ENCODE measurements at regions not wholly inside any gene's neighbourhood (a gene's known extent, or its start where the extent isn't known, plus 50 kb on each side); places are given as distances from the start of the nearest gene placed in this dataset.
"Not testable (repeated sequence)": the region's sequence is repeated elsewhere in the genome, so short reads cannot be mapped to it uniquely, and the experiment has no call there.

GRCh38 chr14:87632796-87633195, 360.2 kb downstream of the GALC start:
- no peak for DNase-seq (ENCODE audit: low read depth, low spot score)

DNA sequence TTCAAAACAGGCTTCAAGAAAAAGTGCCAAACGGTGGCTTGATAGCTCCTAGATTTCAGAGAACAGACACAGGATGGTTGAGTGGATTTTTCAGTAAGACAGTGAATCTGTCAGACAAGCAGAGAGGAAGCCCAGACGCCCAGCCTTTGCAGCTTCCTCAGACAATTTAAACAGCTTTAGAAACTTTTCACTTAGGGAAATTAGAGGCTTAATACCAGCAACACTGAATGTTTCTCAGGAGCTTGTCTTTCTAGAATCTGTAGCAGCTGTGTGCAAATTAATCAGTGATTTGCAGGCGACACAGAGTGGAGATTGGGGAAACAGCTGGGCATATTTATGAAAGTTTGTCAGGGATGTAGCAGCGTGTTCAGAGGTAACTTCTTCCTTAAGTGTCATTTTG, 362.1 kb downstream of the GALC start:
- no peak for DNase-seq (ENCODE audit: low read depth, low spot score)

- no peak for DNase-seq (ENCODE audit: low read depth, low spot score)
These were observed 363.2 kb downstream of the GALC start for GRCh38 chr14:87629788-87630187.

GRCh38 chr14:87628780-87629179, 364.2 kb downstream of the GALC start:
- DNase-seq (ENCODE audit: low read depth, low spot score), result peak; percentile 20

- peak; percentile 93 for DNase-seq (ENCODE audit: low read depth, low spot score)
These were observed 364.9 kb downstream of the GALC start for GRCh38 chr14:87628129-87628528.

DNA sequence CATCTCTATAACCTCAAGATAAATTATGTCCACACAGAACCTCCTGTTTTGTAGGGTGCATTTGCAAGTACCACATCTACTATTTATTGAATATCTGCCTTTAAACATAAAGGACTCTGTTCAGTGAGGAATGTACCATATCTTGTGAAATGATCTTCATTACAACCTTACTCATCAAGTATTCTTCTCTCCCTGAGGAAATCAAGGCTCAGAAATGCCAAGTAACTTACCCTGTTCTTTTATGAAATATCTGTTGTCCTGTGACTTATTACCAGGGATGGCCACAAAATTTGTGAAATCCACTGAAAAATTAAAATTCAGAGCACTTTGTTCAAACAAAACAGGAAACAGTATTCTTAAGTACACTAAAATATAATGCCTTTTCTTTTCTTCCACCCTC, 366.7 kb downstream of the GALC start:
- DNase-seq (ENCODE audit: low read depth, low spot score), result no peak

DNA sequence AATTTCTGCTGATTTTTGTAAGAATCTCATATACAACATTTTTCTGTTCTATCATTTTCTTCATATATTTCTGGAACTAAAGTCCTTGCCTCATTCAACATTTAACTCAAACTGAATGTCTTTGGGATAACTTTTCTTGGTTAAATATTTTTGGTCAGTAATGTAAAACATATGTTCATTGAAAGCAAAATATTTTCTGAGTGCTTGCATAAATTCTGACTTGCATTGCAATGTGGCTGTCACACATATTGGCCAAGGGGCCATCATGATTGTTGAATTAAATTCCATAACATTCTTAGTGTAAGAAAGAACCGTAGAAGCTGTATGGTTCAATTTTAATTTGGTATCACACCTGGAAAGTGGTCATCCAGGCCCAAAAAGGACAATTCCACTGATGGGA, 369.4 kb downstream of the GALC start:
- DNase-seq (ENCODE audit: low read depth, low spot score), result no peak

DNA sequence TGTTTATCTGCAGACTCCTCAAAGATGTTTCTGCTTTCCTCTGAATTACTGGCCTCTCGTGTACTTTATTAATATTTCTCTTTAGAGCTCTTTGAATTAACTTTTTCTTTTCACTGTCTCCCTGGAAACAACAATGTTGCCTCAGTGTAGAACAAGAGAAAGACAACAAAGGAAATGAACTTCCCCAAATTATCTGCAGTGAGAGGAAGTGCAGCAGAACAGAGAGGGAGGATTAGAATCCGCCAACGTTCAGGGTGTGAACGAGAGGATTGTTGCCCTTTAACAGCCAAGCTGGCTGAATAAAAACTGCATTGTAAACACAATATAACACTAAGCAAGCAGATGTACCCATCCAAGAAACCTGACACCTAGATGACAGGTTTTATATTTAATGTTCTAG, 375.9 kb downstream of the GALC start:
- DNase-seq (ENCODE audit: low read depth, low spot score), result no peak

DNA sequence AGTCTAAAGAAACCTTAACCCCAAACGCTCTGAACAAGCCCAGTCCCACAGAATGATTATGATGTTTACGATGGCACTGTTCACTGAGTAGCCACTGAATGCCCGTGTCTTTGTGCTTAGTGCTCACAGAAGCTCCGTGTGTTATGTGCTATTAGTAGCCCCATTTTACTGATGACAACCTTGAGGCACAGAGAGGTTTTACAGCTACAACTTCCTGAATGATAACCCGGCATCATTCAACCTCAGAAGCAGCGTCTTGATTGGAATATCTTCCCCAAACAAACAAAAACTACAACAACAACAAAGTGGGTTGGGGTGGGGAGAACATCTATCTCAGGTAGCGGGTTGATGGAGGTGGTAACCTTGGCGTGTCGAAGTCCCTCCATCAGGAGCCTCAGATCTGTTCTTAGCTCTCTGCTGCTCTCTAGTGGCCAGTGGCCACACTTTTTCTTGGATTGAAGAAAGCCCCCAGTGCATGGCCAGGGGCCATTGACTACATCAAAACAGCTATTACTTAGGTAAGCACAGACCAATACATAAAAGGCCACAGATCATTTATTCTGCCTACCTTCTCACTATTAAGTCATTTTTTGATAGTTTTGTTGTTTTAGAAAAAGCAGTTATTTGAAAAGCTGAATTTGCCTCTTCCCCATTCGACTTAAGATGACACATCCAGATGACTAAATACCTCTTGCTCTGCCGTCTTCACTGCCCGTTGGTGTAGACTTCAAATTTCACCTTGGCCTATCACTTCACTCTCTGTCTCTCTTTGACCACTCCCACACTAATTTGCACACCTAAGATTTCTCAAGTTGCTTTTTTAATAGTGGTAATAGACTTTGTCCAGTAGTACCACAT, 376.9 kb downstream of the GALC start:
- peak; percentile 66 for DNase-seq (ENCODE audit: low read depth, low spot score)

GRCh38 chr14:87615047-87615446, 377.9 kb downstream of the GALC start:
- DNase-seq (ENCODE audit: low read depth, low spot score), result no peak

DNA sequence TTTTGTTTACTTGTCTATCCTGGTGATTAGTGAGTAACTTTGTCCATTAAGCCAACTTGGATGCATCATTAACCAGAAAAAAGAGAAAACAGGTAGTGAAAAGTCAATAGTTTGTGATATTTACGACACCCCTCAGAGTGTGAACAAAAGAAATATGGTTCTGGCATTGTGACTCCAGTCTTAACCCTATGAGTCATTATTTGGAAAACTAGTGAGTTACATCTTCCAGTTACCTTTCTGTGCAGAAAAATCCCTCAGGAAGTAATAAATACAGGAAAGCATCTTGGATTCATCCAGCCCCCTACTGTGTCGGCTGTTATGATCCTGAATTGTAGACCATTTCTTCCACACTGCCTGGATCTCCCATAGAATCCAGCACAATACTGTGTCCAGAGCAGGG, 379.1 kb downstream of the GALC start:
- no peak for DNase-seq (ENCODE audit: low read depth, low spot score)

DNA sequence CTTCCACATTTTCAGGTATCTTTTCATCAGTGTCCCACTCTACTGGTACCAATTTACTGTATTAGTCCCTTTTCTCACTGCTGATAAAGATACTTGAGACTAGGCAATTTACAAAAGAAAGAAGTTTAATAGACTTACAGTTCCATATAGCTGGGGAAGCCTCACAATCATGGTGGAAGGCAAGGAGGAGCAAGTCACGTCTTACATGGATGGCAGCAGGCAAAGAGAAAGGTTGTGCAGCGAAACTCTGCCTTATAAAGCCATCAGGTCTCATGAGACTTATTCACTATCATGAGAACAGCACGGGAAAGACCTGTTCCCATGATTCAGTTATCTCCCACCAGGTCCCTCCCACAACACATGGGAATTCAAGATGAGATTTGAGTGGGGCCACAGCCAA, 385.9 kb downstream of the GALC start:
- DNase-seq (ENCODE audit: low read depth, low spot score), result not testable (repeated sequence)

DNA sequence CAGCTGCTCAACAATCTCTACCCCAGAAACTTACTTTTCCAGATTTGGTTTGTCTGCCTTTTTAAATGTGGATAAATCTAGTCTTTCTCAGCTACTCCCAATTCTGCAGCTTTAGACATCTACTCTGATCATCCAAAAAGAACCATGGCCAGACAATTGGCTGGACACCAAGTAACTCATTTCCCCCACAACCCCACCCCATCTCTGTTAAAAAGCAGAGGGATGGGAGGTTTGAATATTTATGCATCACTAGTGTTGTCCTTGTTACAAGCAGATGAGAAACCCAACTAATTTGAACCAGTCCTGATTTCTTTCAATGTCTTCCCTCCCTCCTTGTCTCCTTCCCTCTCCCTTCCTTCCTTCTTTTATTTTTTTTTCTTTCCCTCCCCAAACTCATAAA, 391.9 kb downstream of the GALC start:
- DNase-seq (ENCODE audit: low read depth, low spot score), result no peak

DNA sequence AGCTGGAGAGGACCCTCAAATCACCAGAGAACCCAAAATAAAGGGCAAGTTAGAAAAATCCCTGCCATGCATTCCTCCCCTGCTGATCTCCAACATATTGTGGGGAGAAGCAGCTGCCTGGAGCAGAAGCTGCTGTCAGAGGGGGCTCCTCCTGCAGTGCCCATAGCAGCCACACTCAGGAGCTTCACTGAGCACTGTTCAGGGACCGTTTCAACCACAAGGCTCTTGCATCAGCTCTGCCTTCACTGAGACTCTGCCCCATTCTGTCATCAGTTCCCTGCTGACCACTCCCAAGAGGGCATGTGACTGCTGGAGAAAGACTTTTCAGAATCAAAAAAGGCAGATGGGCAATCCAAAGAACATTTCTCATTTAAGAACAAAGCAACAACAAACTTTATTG, 392.7 kb downstream of the GALC start:
- no peak for DNase-seq (ENCODE audit: low read depth, low spot score)

- no peak for DNase-seq (ENCODE audit: low read depth, low spot score)
These were observed 411.7 kb downstream of the GALC start for GRCh38 chr14:87581298-87581697.

- DNase-seq (ENCODE audit: low read depth, low spot score), result no peak
These were observed 413.9 kb downstream of the GALC start for GRCh38 chr14:87579036-87579435.

GRCh38 chr14:87575378-87575777, 417.6 kb downstream of the GALC start:
- DNase-seq (ENCODE audit: low read depth, low spot score), result no peak

DNA sequence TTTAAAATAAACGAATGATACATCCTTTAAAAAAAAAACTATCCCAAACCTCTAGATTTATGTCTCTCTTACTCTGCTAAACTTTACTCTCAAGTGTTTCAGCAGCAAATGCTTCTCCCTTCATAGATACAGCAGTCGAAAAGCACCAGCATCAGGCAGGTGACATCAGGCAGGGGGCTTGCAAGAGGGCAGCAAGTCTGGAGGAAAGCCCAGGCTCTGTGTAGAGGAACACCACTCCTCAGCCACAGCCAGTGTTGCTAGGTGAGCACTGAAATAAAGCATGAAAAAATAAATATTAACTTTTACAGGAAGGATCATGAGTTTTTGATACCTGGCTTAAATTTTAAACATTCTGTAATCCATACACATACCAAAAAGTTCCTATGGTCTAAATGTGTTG, 419.4 kb downstream of the GALC start:
- DNase-seq (ENCODE audit: low read depth, low spot score), result no peak

GRCh38 chr14:87567618-87568295, 425.2 kb downstream of the GALC start:
- no peak for DNase-seq (ENCODE audit: low read depth, low spot score)

DNA sequence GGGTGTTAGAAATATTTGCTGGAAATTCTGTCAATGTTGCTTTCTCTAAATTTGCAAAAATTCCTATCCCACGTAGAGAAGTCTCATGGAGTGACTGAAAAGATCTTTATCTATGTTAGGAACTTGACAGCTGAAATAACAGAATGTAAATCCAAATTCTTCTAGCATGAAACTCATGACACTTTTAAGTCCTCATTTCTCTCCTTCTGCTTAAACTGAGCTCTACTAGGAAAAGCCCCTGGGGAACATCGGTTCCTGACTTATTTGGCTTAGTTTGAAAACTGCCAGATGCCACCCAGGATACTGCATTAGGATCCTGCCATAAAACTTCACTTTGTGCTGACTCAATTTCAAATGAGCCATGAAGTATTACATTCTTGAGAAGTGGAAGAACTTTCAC, 426.0 kb downstream of the GALC start:
- DNase-seq (ENCODE audit: low read depth, low spot score), result peak; percentile 0

DNA sequence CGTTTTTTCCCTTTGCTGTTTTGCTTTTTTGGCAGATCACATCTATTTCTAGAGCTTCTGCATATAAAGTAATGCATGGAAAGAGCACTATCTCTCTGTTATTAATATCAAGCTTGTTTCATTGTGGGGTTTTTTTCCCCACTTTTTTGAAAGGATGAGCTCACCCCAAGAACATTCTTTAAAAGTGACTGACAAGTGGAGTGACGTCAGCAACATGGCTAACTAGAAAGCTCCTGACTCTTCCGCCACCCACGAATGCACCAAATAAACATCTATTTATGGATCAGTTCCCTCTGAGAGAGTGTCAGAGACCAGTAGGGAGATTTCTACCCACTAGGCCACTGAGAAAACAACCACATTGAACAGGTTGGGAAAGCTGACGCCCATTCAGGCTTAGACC, 445.4 kb downstream of the GALC start:
- no peak for DNase-seq (ENCODE audit: low read depth, low spot score)

DNA sequence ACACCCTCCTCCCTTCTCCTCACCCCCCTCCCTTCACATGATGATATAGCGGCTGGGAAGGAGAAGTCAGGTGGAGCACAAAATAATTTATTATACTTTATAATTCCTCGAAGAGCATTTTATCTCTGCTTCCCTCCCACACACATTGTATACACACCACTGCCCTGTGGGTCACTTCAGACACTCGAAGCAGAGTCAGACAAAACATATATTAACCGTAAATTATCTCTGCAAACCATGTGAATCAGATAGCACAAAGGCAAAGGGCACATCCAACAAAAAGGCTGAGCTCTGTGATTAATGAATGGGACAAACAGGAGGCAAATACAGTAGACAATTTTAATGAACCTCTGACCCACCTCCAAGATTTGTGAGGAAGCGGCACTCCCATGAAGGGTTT, 450.7 kb downstream of the GALC start:
- DNase-seq (ENCODE audit: low read depth, low spot score), result no peak

DNA sequence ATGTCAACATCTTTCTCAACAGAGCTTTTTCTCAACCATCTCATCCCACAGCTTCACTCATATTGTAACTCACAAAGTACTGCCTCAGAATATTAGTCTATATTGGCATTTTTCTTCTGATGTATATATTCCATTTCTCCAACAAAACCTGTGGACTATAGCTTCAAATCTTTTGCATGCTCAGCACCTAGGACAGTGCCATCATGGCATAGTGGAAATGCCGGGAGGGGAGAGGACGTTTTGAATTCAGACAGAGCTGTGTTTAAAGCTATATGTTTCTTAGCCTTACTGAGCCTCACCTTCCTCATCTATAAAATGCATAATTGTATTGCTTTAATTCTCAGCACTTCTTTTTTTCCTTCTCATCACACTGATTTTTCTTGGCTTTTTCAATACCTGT, 452.6 kb downstream of the GALC start:
- DNase-seq (ENCODE audit: low read depth, low spot score), result no peak

All from astrocyte of the hippocampus (primary cell).